HG03095 (cell line): ENCODE measurements at regions not wholly inside any gene's neighbourhood (a gene's known extent, or its start where the extent isn't known, plus 50 kb on each side); places are given as distances from the start of the nearest gene placed in this dataset.
"Not testable (repeated sequence)": the region's sequence is repeated elsewhere in the genome, so short reads cannot be mapped to it uniquely, and the experiment has no call there.

ENCODE experiments used
- ATAC-seq: cut with Tn5 transposase; IDR thresholded peaks from one replicate; pipeline ENCODE4 v1.9.1; 2021; ENCODE audit warnings: moderate library complexity; ENCODE audit not compliant: unreplicated experiment

DNA sequence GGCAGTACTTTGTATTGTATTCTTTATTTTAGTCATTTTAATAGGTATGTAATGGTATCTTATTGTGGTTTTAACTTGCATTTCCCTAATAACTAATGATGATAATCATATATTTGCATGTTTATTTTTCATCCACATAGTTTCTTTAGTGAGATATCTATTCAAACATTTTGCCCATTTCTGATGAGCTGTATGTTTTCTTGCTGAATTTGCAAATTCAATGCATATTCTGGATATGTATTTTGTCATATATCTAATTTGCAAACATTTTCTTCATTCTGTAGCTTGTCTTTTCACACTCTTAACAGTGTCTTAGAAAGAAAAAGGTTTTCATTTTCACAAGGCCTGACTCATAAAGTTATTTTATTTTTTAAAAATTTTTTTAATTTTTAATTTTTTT is 372.1 kb downstream of the ZNF674 start:
- no peak for ATAC-seq

GRCh38 chrX:46171457-46171856 is 373.8 kb downstream of the ZNF674 start:
- not testable (repeated sequence) for ATAC-seq

GRCh38 chrX:46169808-46170207 is 375.4 kb downstream of the ZNF674 start:
- no peak for ATAC-seq

DNA sequence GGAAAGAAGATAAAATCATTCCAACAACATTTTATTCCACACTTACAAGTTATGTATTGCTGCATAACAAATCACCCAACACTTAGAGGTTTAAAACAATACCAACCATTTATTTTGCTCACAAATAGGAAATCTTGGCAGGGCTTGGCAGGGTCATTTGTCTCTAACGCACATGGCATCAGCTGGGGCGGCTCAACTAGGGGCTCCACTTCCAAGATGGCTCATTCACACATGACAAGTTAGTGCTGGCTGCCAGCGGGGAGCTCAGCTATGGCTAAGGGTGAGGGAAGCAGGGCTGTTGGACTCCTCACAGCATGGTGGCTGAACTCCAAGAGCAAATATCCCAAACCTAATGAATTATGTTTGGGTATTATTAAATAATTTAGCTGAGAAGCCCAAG is 377.0 kb downstream of the ZNF674 start:
- ATAC-seq = no peak

GRCh38 chrX:46165866-46166265 is 379.4 kb downstream of the ZNF674 start:
- no peak for ATAC-seq

- no peak for ATAC-seq
Observed at GRCh38 chrX:46165411-46165810, 379.8 kb downstream of the ZNF674 start.

- no peak for ATAC-seq
Observed at GRCh38 chrX:46152756-46153155, 392.5 kb downstream of the ZNF674 start.

- not testable (repeated sequence) for ATAC-seq
Observed at GRCh38 chrX:46151332-46151731, 393.9 kb downstream of the ZNF674 start.

GRCh38 chrX:46144566-46144965 is 400.7 kb downstream of the ZNF674 start:
- ATAC-seq = no peak

DNA sequence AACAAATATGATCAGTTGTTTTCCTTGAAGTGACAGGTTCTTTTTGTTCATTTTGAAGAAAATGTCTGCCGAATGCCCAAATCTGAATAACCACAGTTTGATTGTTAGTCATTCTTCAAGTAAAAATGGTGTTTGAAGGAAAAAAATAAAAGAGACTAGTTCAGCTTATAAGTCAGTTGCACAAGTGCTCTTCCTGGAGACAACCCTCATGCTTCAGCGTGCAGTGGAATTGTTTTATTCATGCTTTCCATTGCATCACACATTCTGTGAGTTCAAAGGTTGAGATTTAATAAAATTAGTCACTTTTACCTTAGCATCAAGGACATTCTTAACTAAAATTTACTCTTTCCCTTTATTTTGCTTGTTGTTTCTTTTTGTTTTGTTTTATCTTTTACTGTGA is 404.9 kb downstream of the ZNF674 start:
- ATAC-seq = no peak

- ATAC-seq = no peak
Observed at GRCh38 chrX:46130247-46130646, 415.0 kb downstream of the ZNF674 start.

GRCh38 chrX:46125111-46125510 is 420.1 kb downstream of the ZNF674 start:
- ATAC-seq = no peak

- no peak for ATAC-seq
Observed at GRCh38 chrX:46117234-46117633, 428.0 kb downstream of the ZNF674 start.

DNA sequence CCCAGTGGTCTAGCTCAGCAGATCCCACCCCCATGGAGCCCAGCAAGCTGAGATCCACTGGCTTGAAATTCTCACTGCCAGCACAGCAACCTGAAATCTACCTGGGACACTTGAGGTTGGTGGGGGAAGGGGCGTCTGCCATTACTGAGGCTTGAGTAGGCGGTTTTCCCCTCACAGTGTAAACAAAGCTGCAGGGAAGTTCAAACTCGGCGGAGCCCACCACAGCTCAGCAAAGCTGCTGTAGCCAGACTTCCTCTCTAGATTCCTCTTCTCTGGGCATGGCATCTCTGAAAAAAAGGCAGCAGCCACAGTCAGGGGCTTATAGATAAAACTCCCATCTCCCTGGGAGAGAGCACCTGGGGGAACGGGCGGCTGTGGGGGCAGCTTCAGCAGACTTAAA is 457.9 kb downstream of the ZNF674 start:
- ATAC-seq = not testable (repeated sequence)

DNA sequence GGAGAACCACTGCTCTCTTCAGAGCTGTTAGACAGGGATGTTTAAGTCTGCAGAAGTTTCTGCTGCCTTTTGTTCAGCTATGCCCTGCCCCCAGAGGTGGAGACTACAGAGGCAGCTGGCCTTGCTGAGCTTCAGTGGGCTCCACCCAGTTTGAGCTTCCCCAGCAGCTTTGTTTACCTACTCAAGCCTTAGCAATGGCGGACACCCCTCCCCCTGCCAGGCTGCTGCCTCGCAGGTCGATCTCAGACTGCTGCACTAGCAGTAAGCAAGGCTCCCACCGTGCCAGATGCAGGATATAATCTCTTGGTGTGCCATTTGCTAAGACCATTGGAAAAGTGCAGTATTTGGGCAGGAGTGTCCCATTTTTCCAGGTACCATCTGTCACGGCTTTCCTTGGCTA is 465.1 kb downstream of the ZNF674 start:
- ATAC-seq = not testable (repeated sequence)

DNA sequence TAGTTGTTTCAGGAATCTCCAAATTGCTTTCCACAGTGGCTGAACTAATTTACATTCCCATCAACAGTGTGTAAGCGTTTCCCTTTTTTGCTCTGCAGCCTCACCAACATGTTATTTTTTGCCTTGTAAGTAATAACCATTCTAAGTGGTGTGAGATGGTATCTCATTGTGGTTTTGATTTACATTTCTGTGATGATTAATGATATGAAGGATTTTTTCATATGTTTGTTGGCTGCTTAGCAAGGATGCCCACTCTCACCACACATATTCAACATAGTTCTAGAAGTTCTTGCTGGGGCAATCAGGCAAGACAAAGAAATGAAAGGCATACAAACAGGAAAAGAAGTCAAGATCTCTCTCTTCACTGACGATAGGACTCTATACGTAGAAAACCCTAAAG is 472.4 kb downstream of the ZNF674 start:
- ATAC-seq = no peak

GRCh38 chrX:46072372-46072771 is 472.8 kb downstream of the ZNF674 start:
- ATAC-seq = no peak

DNA sequence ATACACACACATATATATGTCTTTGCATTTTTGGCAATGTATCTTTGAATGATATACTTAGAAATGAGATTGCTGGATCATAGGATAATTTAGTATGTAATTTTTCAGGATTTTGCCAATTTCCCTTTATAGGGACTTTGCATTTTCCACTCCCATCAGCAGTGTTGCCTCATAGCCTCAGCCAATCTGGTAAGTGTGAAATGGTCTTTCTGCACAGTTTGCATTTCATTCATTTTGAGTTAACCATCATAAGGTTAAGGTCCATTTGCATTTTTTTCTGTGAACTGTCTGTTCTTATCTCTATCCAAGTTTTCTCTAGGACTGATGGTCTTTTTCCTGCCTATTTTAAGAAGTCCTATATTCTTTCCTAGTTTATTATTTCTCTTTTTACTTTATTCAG is 474.8 kb downstream of the ZNF674 start:
- ATAC-seq = no peak

DNA sequence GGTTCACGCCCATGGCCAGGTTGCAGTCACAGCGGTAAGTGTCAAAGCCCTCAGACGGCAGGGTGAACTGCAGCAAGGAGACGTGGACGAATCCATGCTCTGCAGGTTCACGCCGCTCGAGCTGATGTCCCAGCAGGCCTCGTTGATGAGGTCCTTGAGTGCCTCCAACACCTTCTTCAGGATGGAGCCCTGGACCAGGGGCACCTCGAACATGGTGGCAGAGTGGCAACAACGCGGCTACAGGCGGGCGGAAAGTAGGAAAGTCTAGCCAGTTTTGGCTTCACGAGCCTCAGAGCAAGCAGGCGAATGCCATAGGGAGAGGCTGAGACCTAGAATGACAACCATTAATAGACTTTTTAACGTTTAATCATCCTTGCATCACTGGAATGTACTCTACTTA is 485.9 kb downstream of the ZNF674 start:
- ATAC-seq = no peak

- no peak for ATAC-seq
Observed at GRCh38 chrX:46044486-46044885, 500.7 kb downstream of the ZNF674 start.

DNA sequence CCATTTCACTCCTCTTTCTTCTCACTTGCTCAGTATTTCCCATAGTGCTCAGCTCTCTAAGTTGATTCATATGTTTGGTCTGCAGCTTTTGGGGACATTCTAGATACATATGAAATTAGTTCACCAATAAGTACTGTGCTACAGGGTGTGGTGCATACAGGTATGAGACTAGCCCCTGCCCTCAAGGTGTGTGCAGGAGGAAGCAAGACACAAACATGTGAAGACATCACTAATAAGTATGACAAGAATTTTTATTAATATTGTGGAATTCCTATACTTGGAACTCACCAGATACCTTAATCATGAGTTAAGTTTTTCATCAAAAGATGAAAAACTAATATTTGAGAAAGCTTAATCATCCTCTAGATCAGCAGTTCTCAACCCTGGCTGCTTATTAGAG is 505.2 kb downstream of the ZNF674 start:
- no peak for ATAC-seq

DNA sequence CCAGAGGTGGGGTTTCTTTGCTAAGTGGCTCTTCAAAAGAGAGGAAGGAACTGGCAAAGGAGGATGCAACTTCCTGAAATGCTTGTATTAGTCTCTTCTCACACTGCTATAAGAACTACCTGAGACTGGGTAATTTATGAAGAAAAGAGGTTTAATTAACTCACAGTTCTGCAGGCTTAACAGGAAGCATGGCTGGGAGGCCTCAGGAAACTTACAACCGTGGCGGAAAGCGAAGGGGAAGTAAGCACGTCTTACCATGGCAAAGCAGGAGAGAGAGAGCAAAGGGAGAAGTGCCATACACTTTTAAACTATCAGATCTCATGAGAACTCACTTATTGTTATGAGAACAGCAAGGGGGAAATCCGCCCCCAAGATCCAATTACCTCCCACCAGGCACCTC is 505.7 kb downstream of the ZNF674 start:
- no peak for ATAC-seq

DNA sequence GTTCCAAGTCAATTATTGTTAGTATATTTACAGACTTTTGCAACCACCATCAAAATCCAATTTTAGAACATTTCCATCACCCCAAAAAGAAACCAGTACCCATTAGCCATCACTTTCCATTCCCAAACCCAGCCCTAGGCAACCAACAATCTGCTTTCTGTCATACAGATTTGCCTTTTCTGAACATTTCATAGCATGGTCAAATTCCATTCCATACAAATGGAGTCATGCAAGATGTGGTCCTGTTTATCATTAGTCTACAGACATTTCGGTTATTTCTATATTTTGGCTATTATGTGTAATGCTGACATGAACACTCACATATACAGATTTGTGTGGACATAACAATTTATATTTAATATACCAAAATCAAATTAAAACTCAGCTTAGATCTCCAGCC is 508.7 kb downstream of the ZNF674 start:
- no peak for ATAC-seq

- ATAC-seq = no peak
Observed at GRCh38 chrX:46034868-46035267, 510.4 kb downstream of the ZNF674 start.
